Mesenchymal stem cell (in vitro differentiated cells and primary cell): ENCODE measurements at regions not wholly inside any gene's neighbourhood (a gene's known extent, or its start where the extent isn't known, plus 50 kb on each side); places are given as distances from the start of the nearest gene placed in this dataset.

Experiments used
- DNase-seq: peaks from one replicate; pipeline ENCODE4 v3.0.0-alpha.2; 2013
- H2AFZ ChIP-seq: one replicate; pipeline ENCODE4 v1.6.1; 2013; ENCODE audit warnings: low read depth, mild to moderate bottlenecking, control low read depth, inconsistent platforms, low read length, moderate library complexity
- H2AK5ac ChIP-seq: 2 replicates; pipeline ENCODE4 v1.6.1; 2013; ENCODE audit warnings: low read length, moderate library complexity, mild to moderate bottlenecking, inconsistent platforms; ENCODE audit not compliant: severe bottlenecking
- H2BK120ac ChIP-seq: one replicate; pipeline ENCODE4 v1.6.1; 2013; ENCODE audit warnings: low read depth, mild to moderate bottlenecking, inconsistent platforms, low read length, moderate library complexity
- H2BK12ac ChIP-seq, 2 experiments: one replicate each; pipeline ENCODE4 v1.6.1; 2013; ENCODE audit warnings: inconsistent platforms in 2 of 2, low read length in 2 of 2, mild to moderate bottlenecking in 2 of 2, moderate library complexity in 2 of 2, control low read depth in 1 of 2
- H2BK15ac ChIP-seq: one replicate; pipeline ENCODE4 v1.6.1; 2013; ENCODE audit warnings: mild to moderate bottlenecking, low read depth, inconsistent platforms; ENCODE audit not compliant: poor library complexity, severe bottlenecking
- H2BK5ac ChIP-seq: 2 replicates; pipeline ENCODE4 v1.6.1; 2013; ENCODE audit warnings: low read depth, mild to moderate bottlenecking, low read length, control low read depth, inconsistent platforms; ENCODE audit not compliant: poor library complexity, severe bottlenecking
- H3K14ac ChIP-seq, 2 experiments: one replicate each; pipeline ENCODE4 v1.6.1; 2013; ENCODE audit warnings: inconsistent platforms in 2 of 2, low read length in 2 of 2, control low read depth in 1 of 2, mild to moderate bottlenecking in 1 of 2, moderate library complexity in 1 of 2
- H3K18ac ChIP-seq, 2 experiments: one replicate each; pipeline ENCODE4 v1.6.1; 2013; ENCODE audit warnings: inconsistent platforms in 2 of 2, low read length in 2 of 2, control low read depth in 1 of 2, low read depth in 1 of 2, mild to moderate bottlenecking in 1 of 2
- H3K23ac ChIP-seq, 2 experiments: one replicate each; pipeline ENCODE4 v1.6.1; 2013; ENCODE audit warnings: inconsistent platforms in 2 of 2, low read length in 2 of 2, mild to moderate bottlenecking in 2 of 2, moderate library complexity in 2 of 2, control low read depth in 1 of 2
- H3K27ac ChIP-seq: 2 replicates; pipeline ENCODE4 v1.5.1; 2013; ENCODE audit warnings: mild to moderate bottlenecking, moderate library complexity, low read length, control low read depth, inconsistent platforms; ENCODE audit not compliant: poor library complexity, severe bottlenecking
- H3K27me3 ChIP-seq, 2 experiments: 2 replicates each; pipeline versions ENCODE4 v1.6.1 to v1.7.0; 2013; ENCODE audit warnings: low read length in 2 of 2, mild to moderate bottlenecking in 2 of 2, moderate library complexity in 2 of 2, control low read depth in 1 of 2, inconsistent platforms in 1 of 2; ENCODE audit not compliant: control insufficient read depth in 1 of 2, insufficient read depth in 1 of 2
- H3K36me3 ChIP-seq, 2 experiments: 2 replicates each; pipeline versions ENCODE4 v1.6.1 to v1.7.0; 2013; ENCODE audit warnings: low read length in 2 of 2, control low read depth in 1 of 2, inconsistent platforms in 1 of 2, low read depth in 1 of 2, mild to moderate bottlenecking in 1 of 2; ENCODE audit not compliant: insufficient read depth in 2 of 2, control insufficient read depth in 1 of 2
- H3K4ac ChIP-seq, 2 experiments: one replicate each; pipeline ENCODE4 v1.6.1; 2013; ENCODE audit warnings: inconsistent platforms in 2 of 2, low read length in 2 of 2, mild to moderate bottlenecking in 2 of 2, moderate library complexity in 2 of 2, control low read depth in 1 of 2, low read depth in 1 of 2
- H3K4me1 ChIP-seq: 2 replicates; pipeline ENCODE4 v1.6.1; 2013; ENCODE audit warnings: low read depth, low read length, control low read depth; ENCODE audit not compliant: control insufficient read depth, insufficient read depth
- H3K4me2 ChIP-seq: 2 replicates; pipeline ENCODE4 v1.6.1; 2013; ENCODE audit warnings: low read length, mild to moderate bottlenecking, inconsistent platforms; ENCODE audit not compliant: poor library complexity, severe bottlenecking
- H3K4me3 ChIP-seq, 2 experiments: 2 replicates each; pipeline versions ENCODE4 v1.5.1 to v1.7.0; 2013; ENCODE audit warnings: low read length in 2 of 2, mild to moderate bottlenecking in 2 of 2, control low read depth in 1 of 2, low read depth in 1 of 2; ENCODE audit not compliant: insufficient read depth in 1 of 2
- H3K79me1 ChIP-seq: replicated peaks from 2 replicates; pipeline ENCODE4 v1.6.1; 2013; ENCODE audit warnings: mild to moderate bottlenecking, control low read depth, low read length, inconsistent platforms; ENCODE audit not compliant: poor library complexity, severe bottlenecking
- H3K9ac ChIP-seq: 2 replicates; pipeline ENCODE4 v1.7.0; 2013; ENCODE audit warnings: mild to moderate bottlenecking, low read length, moderate library complexity
- H3K9me3 ChIP-seq: 2 replicates; pipeline ENCODE4 v1.7.0; 2013; ENCODE audit warnings: mild to moderate bottlenecking, low read length; ENCODE audit not compliant: control insufficient read depth
- H4K8ac ChIP-seq: one replicate; pipeline ENCODE4 v1.6.1; 2013; ENCODE audit warnings: inconsistent platforms, mild to moderate bottlenecking, low read length, moderate library complexity
- H4K91ac ChIP-seq: one replicate; pipeline ENCODE4 v1.6.1; 2013; ENCODE audit warnings: mild to moderate bottlenecking, low read length, inconsistent platforms
- WGBS: methylation state at CpG from one replicate; pipeline ENCODE4 v1.1.7; 2013; ENCODE audit warnings: mixed read lengths; 5-methylcytosine and 5-hydroxymethylcytosine counted together

DNA sequence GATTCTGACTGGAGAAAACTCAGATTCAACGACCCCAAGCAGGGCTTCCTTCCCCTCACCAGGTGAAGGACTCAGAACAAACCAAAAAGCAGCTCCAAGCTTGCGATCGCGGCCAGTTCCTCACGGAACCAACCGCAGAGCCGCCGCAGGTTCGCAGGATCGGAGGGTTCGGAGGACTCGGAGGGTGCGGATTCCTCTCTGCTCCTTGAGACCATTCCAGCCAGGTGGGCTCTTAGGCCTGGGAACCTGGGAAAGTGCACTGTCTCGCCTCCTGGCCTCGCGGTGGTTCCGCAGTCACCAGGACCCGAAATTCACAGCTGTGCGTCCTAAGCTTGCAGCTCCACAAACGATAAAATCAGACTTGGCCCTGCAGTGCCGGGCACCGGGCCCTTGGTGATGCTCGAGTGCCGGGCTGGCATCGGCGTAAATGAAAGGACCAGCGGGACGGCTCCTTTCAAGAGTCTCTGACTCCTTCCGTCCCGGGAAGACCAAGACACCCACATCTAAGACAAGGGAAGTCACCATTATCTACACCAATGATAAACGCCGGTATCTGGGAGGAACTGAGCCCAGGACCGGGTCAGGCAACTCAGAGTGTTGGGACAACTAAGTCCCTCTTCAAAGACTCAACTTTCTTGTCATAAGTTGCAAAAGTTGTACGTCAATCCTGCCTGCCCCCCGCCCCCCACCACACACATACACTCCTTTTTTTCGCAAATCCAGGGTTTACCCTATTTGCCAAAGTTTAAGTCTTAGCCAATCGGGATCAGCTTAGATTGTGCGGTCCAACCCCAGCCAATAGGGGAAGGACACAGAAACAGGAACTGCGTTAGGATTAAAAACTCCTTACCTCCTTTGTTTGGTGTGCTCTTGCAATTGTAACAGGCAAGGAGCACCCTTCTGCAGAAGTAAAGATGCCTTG is 69.8 kb upstream of the PRSS16 start:
- Histone ChIP-seq H3K23ac (peak overlapping the region in 1 of 2 experiments; percentile 23), H2BK5ac (peak overlapping the region; percentile 10), H3K27ac (peak overlapping the region; percentile 91), H3K14ac (peak overlapping the region in 1 of 2 experiments; percentile 91), H3K36me3 (no peaks in the 10 kb centered on the region), H3K9ac (peak overlapping the region; percentile 98), H3K4ac (peak overlapping the region; percentile 78 to 85), H2AFZ (peak overlapping the region; percentile 93), H3K4me2 (peak overlapping the region; percentile 93), H2BK12ac (peak overlapping the region in 1 of 2 experiments; percentile 97), H4K91ac (peak overlapping the region; percentile 53), H3K9me3 (no peaks in the 10 kb centered on the region), H2BK15ac (peak overlapping the region; percentile 94), H3K27me3 (peaks cover 17 to 19% of the 10 kb centered on the region in 2 experiments), H3K18ac (peak overlapping the region; percentile 90 to 92), H2BK120ac (no peak overlapping the region), H3K4me1 (no peaks in the 10 kb centered on the region), H4K8ac (peak overlapping the region; percentile 87), H3K79me1 (no peaks in the 10 kb centered on the region), H3K4me3 (peak overlapping the region; percentile 93 to 97), H2AK5ac (no peak overlapping the region)
- under 1% methylated on average over 39 of the region's 39 CpGs for WGBS
- peak; percentile 96 for DNase-seq

DNA sequence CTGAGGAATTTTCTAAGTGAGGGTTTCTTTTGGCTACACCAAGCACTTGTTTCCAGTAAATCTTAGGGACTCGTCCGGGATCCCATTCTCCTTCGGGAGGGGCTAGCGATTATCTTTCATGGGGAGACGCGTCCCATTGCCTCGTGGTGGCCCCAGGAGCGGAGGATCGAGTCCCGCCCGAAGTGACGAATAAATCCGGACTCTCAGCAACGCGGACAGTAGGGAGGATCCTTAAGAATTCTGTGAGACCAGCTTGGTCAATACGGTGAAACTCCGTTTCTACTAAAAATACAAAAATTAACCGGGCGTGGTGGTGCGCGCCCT is 69.1 kb upstream of the PRSS16 start:
- Histone ChIP-seq H4K8ac (peak overlapping the region; percentile 87), H3K4me1 (no peaks in the 10 kb centered on the region), H2AFZ (no peak overlapping the region), H2AK5ac (no peak overlapping the region), H3K9ac (peak overlapping the region; percentile 98), H2BK5ac (no peak overlapping the region), H2BK15ac (peak overlapping the region; percentile 16), H2BK120ac (no peak overlapping the region), H3K23ac (no peak overlapping the region), H4K91ac (peak overlapping the region; percentile 89), H3K4me3 (peak overlapping the region; percentile 65 to 97), H3K14ac (no peak overlapping the region), H3K79me1 (no peaks in the 10 kb centered on the region), H3K18ac (peak overlapping the region; percentile 13 to 83), H3K4ac (peak overlapping the region in 1 of 2 experiments; percentile 85), H3K27ac (peak overlapping the region; percentile 91), H3K4me2 (peak overlapping the region; percentile 83), H3K36me3 (no peaks in the 10 kb centered on the region), H3K27me3 (peaks cover 19 to 22% of the 10 kb centered on the region in 2 experiments), H2BK12ac (no peak overlapping the region), H3K9me3 (no peaks in the 10 kb centered on the region)
- DNase-seq = no peak
- 1% methylated on average over 21 of the region's 21 CpGs for WGBS

DNA sequence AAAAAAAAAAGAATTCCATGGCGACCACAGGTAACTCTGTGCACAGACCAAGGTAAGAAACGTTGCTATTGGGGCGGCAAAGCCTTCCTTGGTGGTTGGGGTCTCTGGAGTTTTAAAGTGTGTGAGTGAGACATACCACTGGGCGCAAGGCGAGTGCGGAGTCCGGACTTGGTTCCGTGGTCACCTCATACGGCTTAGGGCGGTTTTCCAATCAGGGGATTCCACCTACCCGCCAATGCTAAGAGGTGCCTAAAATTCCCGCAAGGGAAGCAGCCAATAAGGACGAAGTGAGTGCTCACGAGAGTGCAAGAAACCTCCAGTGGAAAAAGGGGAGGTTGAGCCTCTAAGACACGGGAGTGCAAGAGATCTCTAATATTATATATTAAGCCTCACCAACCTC is 68.6 kb upstream of the PRSS16 start:
- H2BK12ac ChIP-seq = no peak overlapping the region

DNA sequence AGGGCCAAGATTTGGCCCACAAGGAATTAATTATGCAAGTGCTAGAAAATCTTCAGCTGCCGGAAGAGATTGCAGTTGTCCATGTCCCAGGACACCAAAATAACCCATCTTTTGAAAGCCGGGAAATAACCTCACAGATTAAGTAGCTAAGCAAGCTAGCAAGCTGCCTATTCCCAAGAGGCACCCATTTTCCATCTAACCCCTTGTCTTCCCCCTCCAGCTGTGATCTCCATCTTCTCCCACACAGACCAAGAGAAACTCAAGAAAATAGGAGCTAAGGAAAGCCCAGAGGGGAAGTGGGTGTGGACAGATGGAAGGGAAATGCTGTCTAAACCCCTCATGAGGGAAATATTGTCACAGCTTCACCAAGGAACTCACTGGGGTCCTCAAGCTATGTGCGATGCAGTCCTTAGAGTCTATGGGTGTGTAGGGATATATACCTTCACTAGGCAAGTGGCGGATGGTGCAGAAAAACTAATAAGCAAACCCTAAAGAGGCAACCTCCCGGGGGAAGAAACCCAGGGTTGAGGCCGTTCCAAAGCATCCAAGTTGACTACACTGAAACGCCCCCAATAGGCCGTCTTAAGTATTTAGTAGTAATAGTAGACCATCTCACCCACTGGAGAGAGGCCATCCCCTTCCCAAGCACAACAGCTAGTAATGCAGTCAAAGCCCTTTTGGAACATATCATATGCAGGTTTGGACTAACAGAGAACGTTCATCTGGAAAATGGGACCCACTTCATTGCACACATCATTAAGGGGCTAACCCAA is 64.3 kb upstream of the PRSS16 start:
- Histone ChIP-seq H3K18ac (no peak overlapping the region), H3K23ac (no peak overlapping the region), H3K79me1 (no peaks in the 10 kb centered on the region), H2BK120ac (no peak overlapping the region), H2AFZ (no peak overlapping the region), H2BK5ac (no peak overlapping the region), H3K9me3 (no peaks in the 10 kb centered on the region), H3K27me3 (peaks cover 19 to 28% of the 10 kb centered on the region in 2 experiments), H3K4me1 (no peaks in the 10 kb centered on the region), H3K4me3 (no peak overlapping the region), H3K36me3 (no peaks in the 10 kb centered on the region), H3K14ac (no peak overlapping the region), H3K4ac (no peak overlapping the region), H3K4me2 (no peak overlapping the region), H3K27ac (no peak overlapping the region), H3K9ac (no peak overlapping the region), H4K8ac (no peak overlapping the region), H2AK5ac (no peak overlapping the region), H2BK15ac (no peak overlapping the region), H4K91ac (no peak overlapping the region), H2BK12ac (no peak overlapping the region)
- WGBS = 81% methylated on average over 9 of the region's 9 CpGs
- no peak for DNase-seq

More for the DNA sequence above, 68.6 kb upstream of the PRSS16 start:
- Histone ChIP-seq H3K4ac (peak overlapping the region in 1 of 2 experiments; percentile 61), H4K91ac (no peak overlapping the region), H2BK5ac (no peak overlapping the region), H3K79me1 (no peaks in the 10 kb centered on the region), H3K23ac (no peak overlapping the region), H3K9me3 (no peaks in the 10 kb centered on the region), H3K4me3 (peak overlapping the region in 1 of 2 experiments; percentile 97), H3K14ac (no peak overlapping the region), H3K27me3 (peaks cover 19 to 27% of the 10 kb centered on the region in 2 experiments), H2AK5ac (no peak overlapping the region), H2BK120ac (no peak overlapping the region), H2BK15ac (no peak overlapping the region), H3K9ac (peak overlapping the region; percentile 98), H3K4me2 (peak overlapping the region; percentile 61), H3K4me1 (no peaks in the 10 kb centered on the region), H4K8ac (no peak overlapping the region), H3K27ac (no peak overlapping the region), H3K18ac (no peak overlapping the region), H2AFZ (peak overlapping the region; percentile 44), H3K36me3 (no peaks in the 10 kb centered on the region)
- WGBS = 42% methylated on average over 14 of the region's 15 CpGs
- no peak for DNase-seq
